HEK293 (cell line): ENCODE measurements at regions not wholly inside any gene's neighbourhood (a gene's known extent, or its start where the extent isn't known, plus 50 kb on each side); places are given as distances from the start of the nearest gene placed in this dataset.

Source experiments
- CTCF ChIA-PET: fragments of 350-600 bp; formaldehyde crosslinking; extraction: SDS; loops from one replicate; lab custom pipeline; 2021; ENCODE audit warnings: antibody characterized with exemption; lab: Yijun Ruan, JAX
- POLR2A ChIA-PET: fragments of 300-600 bp; formaldehyde crosslinking; extraction: SDS; loops from one replicate; lab custom pipeline; 2020; ENCODE audit warnings: antibody characterized with exemption, inconsistent platforms; lab: Yijun Ruan, JAX
- H3K27ac ChIP-seq: fragments of 200-500 bp; sonication (Bioruptor generic); 2 replicates; pipeline ENCODE4 v1.5.1; 2014; ENCODE audit warnings: low read depth, low read length, control low read depth, inconsistent platforms; ENCODE audit errors: extremely low read depth
- H3K36me3 ChIP-seq, 2 experiments: fragments of 200-500 bp in 1 of 2; sonication (Bioruptor generic) in 1 of 2; 1 replicate in 1 of 2; 2 replicates in 1 of 2; pipeline ENCODE4 v1.5.1; 2014 to 2017; ENCODE audit warnings: inconsistent platforms in 2 of 2, low read length in 2 of 2; ENCODE audit not compliant: control insufficient read depth in 2 of 2, insufficient read depth in 1 of 2
- H3K4me1 ChIP-seq: fragments of 200-500 bp; sonication (Bioruptor generic); 2 replicates; pipeline ENCODE4 v1.5.1; 2014; ENCODE audit warnings: mild to moderate bottlenecking, low read length, inconsistent platforms; ENCODE audit not compliant: control insufficient read depth, insufficient read depth
- H3K4me3 ChIP-seq: 2 replicates; pipeline ENCODE4 v1.5.1; 2011; ENCODE audit warnings: low read depth, mild to moderate bottlenecking, control low read depth, low read length, moderate library complexity
- H3K9me3 ChIP-seq: fragments of 200-500 bp; sonication (Bioruptor generic); 2 replicates; pipeline ENCODE4 v1.5.1; 2014; ENCODE audit warnings: low read depth, low read length, inconsistent platforms; ENCODE audit not compliant: control insufficient read depth, insufficient read depth
- PATZ1 ChIP-seq: fragments of 450-650 bp; formaldehyde crosslinking; IDR thresholded peaks from 2 replicates; pipeline ENCODE4 v1.5.1; 2016; ENCODE audit warnings: missing biosample characterization, missing genetic modification characterization
- PRDM1 ChIP-seq: fragments of 450-650 bp; formaldehyde crosslinking; IDR thresholded peaks from 2 replicates; pipeline ENCODE4; 2016; ENCODE audit warnings: missing biosample characterization, missing genetic modification characterization
- PRDM2 ChIP-seq: fragments of 450-650 bp; formaldehyde crosslinking; IDR thresholded peaks from 2 replicates; pipeline ENCODE4 v1.5.1; 2016; ENCODE audit warnings: missing biosample characterization, missing genetic modification characterization, borderline replicate concordance
- SCRT2 ChIP-seq: fragments of 450-650 bp; formaldehyde crosslinking; IDR thresholded peaks from 2 replicates; pipeline ENCODE4 v1.5.1; 2016; ENCODE audit warnings: missing biosample characterization, missing genetic modification characterization
- SP2 ChIP-seq: fragments of 450-650 bp; formaldehyde crosslinking; IDR thresholded peaks from 2 replicates; pipeline ENCODE4 v1.5.1; 2016; ENCODE audit warnings: missing biosample characterization, missing genetic modification characterization
- SP3 ChIP-seq: fragments of 450-650 bp; formaldehyde crosslinking; IDR thresholded peaks from 2 replicates; pipeline ENCODE4 v1.5.1; 2016; ENCODE audit warnings: missing biosample characterization, missing genetic modification characterization
- ZBTB8A ChIP-seq: fragments of 450-650 bp; formaldehyde crosslinking; IDR thresholded peaks from 2 replicates; pipeline ENCODE4 v1.5.1; 2016; ENCODE audit warnings: missing biosample characterization, missing genetic modification characterization
- ZFP3 ChIP-seq: fragments of 450-650 bp; formaldehyde crosslinking; IDR thresholded peaks from 2 replicates; pipeline ENCODE4 v1.5.1; 2016; ENCODE audit warnings: low read depth, missing biosample characterization, missing genetic modification characterization
- ZNF174 ChIP-seq: fragments of 450-650 bp; formaldehyde crosslinking; IDR thresholded peaks from 2 replicates; pipeline ENCODE4 v1.5.0; 2017; ENCODE audit warnings: missing biosample characterization, mild to moderate bottlenecking, missing genetic modification characterization
- ZNF239 ChIP-seq: fragments of 450-650 bp; formaldehyde crosslinking; IDR thresholded peaks from 2 replicates; pipeline ENCODE4 v1.5.1; 2016; ENCODE audit warnings: missing biosample characterization, missing genetic modification characterization
- ZNF292 ChIP-seq: fragments of 450-650 bp; formaldehyde crosslinking; IDR thresholded peaks from 2 replicates; pipeline ENCODE4 v1.5.1; 2016; ENCODE audit warnings: low read depth, missing biosample characterization, missing genetic modification characterization, borderline replicate concordance
- ZNF350 ChIP-seq: fragments of 450-650 bp; formaldehyde crosslinking; IDR thresholded peaks from 2 replicates; pipeline ENCODE4 v1.5.0; 2017; ENCODE audit warnings: missing biosample characterization, mild to moderate bottlenecking, missing genetic modification characterization
- ZNF398 ChIP-seq: fragments of 450-650 bp; formaldehyde crosslinking; IDR thresholded peaks from 2 replicates; pipeline ENCODE4 v1.5.1; 2017; ENCODE audit warnings: missing biosample characterization, missing genetic modification characterization
- ZNF404 ChIP-seq: fragments of 450-650 bp; formaldehyde crosslinking; IDR thresholded peaks from 2 replicates; pipeline ENCODE4 v1.5.1; 2017; ENCODE audit warnings: missing biosample characterization, missing genetic modification characterization
- ZNF518A ChIP-seq: fragments of 450-650 bp; formaldehyde crosslinking; conservative IDR thresholded peaks from 2 replicates; pipeline ENCODE4 v1.5.1; 2016; ENCODE audit warnings: low read depth, missing biosample characterization, missing genetic modification characterization
- ZNF530 ChIP-seq: fragments of 450-650 bp; formaldehyde crosslinking; IDR thresholded peaks from 2 replicates; pipeline ENCODE4 v1.5.1; 2016; ENCODE audit warnings: low read depth, missing biosample characterization, missing genetic modification characterization
- ZNF548 ChIP-seq: fragments of 450-650 bp; formaldehyde crosslinking; IDR thresholded peaks from 2 replicates; pipeline ENCODE4 v1.5.1; 2016; ENCODE audit warnings: missing biosample characterization, missing genetic modification characterization

- no peak for TF ChIP-seq SP2 (tag by site-specific recombination)
Measured at GRCh38 chr12:131264635-131265034, 310.9 kb downstream of the ADGRD1 start (continued).

- Histone ChIP-seq H3K4me3 (no peak overlapping the region), H3K27ac (no peak overlapping the region), H3K36me3 (no peaks in the 10 kb centered on the region), H3K9me3 (no peaks in the 10 kb centered on the region), H3K4me1 (no peaks in the 10 kb centered on the region)
- ChIA-PET POLR2A (no interaction called here), CTCF (no interaction called here)
- no peak for TF ChIP-seq ZBTB8A (tag by site-specific recombination)
- no peak for TF ChIP-seq ZFP3 (tag by site-specific recombination)
- TF ChIP-seq SP3 (tag by site-specific recombination) = no peak
- no peak for TF ChIP-seq ZNF548 (tag by site-specific recombination)
- TF ChIP-seq ZNF350 (tag by site-specific recombination) = no peak
- TF ChIP-seq ZNF239 (tag by site-specific recombination) = no peak
- no peak for TF ChIP-seq ZNF404
- TF ChIP-seq ZNF530 (tag by site-specific recombination) = no peak
Measured at GRCh38 chr12:131266591-131267467, 313.1 kb downstream of the ADGRD1 start.

GRCh38 chr12:131267576-131267975 lies 313.9 kb downstream of the ADGRD1 start:
- no peak overlapping the region for H3K4me3 ChIP-seq
- no peak for TF ChIP-seq PRDM2 (tag by site-specific recombination)
- TF ChIP-seq ZNF292 = no peak
- TF ChIP-seq PRDM1 (tag by site-specific recombination) = no peak
- no peak for TF ChIP-seq PATZ1
- no peak for TF ChIP-seq ZFP3 (tag by site-specific recombination)
- TF ChIP-seq ZNF174 = no peak
- no peak for TF ChIP-seq SCRT2 (tag by site-specific recombination)
- TF ChIP-seq ZNF518A (tag by site-specific recombination) = no peak
- no peak for TF ChIP-seq ZNF398

More at GRCh38 chr12:131267576-131267975, 313.9 kb downstream of the ADGRD1 start:
- POLR2A ChIA-PET = no interaction called here
- CTCF ChIA-PET = no interaction called here
- H3K4me1 ChIP-seq = no peaks in the 10 kb centered on the region
- no peaks in the 10 kb centered on the region for H3K36me3 ChIP-seq
- no peaks in the 10 kb centered on the region for H3K9me3 ChIP-seq
- H3K27ac ChIP-seq = no peak overlapping the region
